ENCODE measurements at regions not wholly inside any gene's neighbourhood (a gene's known extent, or its start where the extent isn't known, plus 50 kb on each side); places are given as distances from the start of the nearest gene placed in this dataset.
"Not testable (repeated sequence)": the region's sequence is repeated elsewhere in the genome, so short reads cannot be mapped to it uniquely, and the experiment has no call there.

GRCh38 chr6:934686-935085, 241.7 kb upstream of the EXOC2 start:
- Histone ChIP-seq H3K4me3 (replicated peaks in 1 of 2; ENCODE audit: low read depth in 1 of 2, low read length in 2 of 2) (no peak overlapping the region), H3K4me1 (ENCODE audit: control insufficient read depth in 1 of 2, insufficient read depth in 2 of 2, low read length in 2 of 2) (no peaks in the 10 kb centered on the region), H3K9me3 (ENCODE audit: control insufficient read depth in 1 of 2, insufficient read depth in 1 of 2, low read depth in 1 of 2, low read length in 2 of 2) (no peaks in the 10 kb centered on the region), H3K9me2 (ENCODE audit: insufficient read depth) (no peaks in the 10 kb centered on the region), H3K27me3 (ENCODE audit: insufficient read depth, low read length) (no peaks in the 10 kb centered on the region; the same call in 1 of the 2 replicates), H3K36me3 (ENCODE audit: control insufficient read depth in 1 of 2, insufficient read depth in 2 of 2, low read length in 2 of 2) (no peaks in the 10 kb centered on the region), H2AFZ (ENCODE audit: low read depth, low read length, poor library complexity, severe bottlenecking) (no peak overlapping the region), H4K20me1 (ENCODE audit: insufficient read depth) (no peaks in the 10 kb centered on the region), H3K9ac (ENCODE audit: low read length) (no peak overlapping the region), H3K79me2 (ENCODE audit: insufficient read depth, low read length) (no peaks in the 10 kb centered on the region), H3K4me2 (ENCODE audit: low read length) (no peak overlapping the region), H3K27ac (ENCODE audit: low read depth, low read length) (no peak overlapping the region)
- TF ChIP-seq SIN3A (IDR thresholded peaks at IDR 0.05; ENCODE audit: low read depth) (no peak), ZBTB33 (IDR thresholded peaks at IDR 0.05; ENCODE audit: extremely low read depth, insufficient replicate concordance, low read length) (no peak), ZNF274 (IDR thresholded peaks at IDR 0.05; ENCODE audit: low read depth, low read length) (no peak), TCF7L2 (IDR thresholded peaks at IDR 0.05; ENCODE audit: borderline replicate concordance, extremely low read depth, insufficient read depth, insufficient read length) (no peak), POLR2A (IDR thresholded peaks at IDR 0.05; ENCODE audit: borderline replicate concordance, extremely low read depth, insufficient read depth, insufficient read length) (no peak), ELF1 (IDR thresholded peaks at IDR 0.05; ENCODE audit: borderline replicate concordance, low read depth) (no peak), YY1 (IDR thresholded peaks at IDR 0.05; ENCODE audit: extremely low read depth, insufficient replicate concordance, low read depth, low read length) (no peak), ZFX (IDR thresholded peaks at IDR 0.05) (no peak), SRF (IDR thresholded peaks at IDR 0.05; ENCODE audit: low read depth) (no peak), CBX3 (IDR thresholded peaks at IDR 0.05; ENCODE audit: low read depth) (no peak), REST (IDR thresholded peaks at IDR 0.05; ENCODE audit: low read depth) (no peak), RAD21 (IDR thresholded peaks at IDR 0.05; ENCODE audit: low read depth) (no peak), CEBPB (IDR thresholded peaks at IDR 0.05; ENCODE audit: low read depth) (no peak)
- ChIA-PET CTCF (no interaction called here), POLR2A (no interaction called here), RAD21 (ENCODE audit: low non-redundant PET in 1 of 2, low total read pairs in 2 of 2, uncharacterized antibody in 2 of 2, unreplicated experiment in 2 of 2) (no interaction called here)
- no peak for ATAC-seq
- DNase-seq (ENCODE audit: low read depth, low spot score): no peak
- intact Hi-C loops (cut with micrococcal nuclease): no loop called here
- no TSS peak for BruUV-seq (replicated peaks)

GRCh38 chr6:931919-932318, 239.0 kb upstream of the EXOC2 start:
- CTCF ChIA-PET; H3K27me3 ChIP-seq (ENCODE audit: insufficient read depth, low read length); H3K27ac ChIP-seq (ENCODE audit: low read depth, low read length); POLR2A ChIA-PET; H3K4me1 ChIP-seq (ENCODE audit: control insufficient read depth in 1 of 2, insufficient read depth in 2 of 2, low read length in 2 of 2); H2AFZ ChIP-seq (ENCODE audit: low read depth, low read length, poor library complexity, severe bottlenecking); H3K4me2 ChIP-seq (ENCODE audit: low read length); H4K20me1 ChIP-seq (ENCODE audit: insufficient read depth); H3K9me3 ChIP-seq (ENCODE audit: control insufficient read depth in 1 of 2, insufficient read depth in 1 of 2, low read depth in 1 of 2, low read length in 2 of 2); BruUV-seq (replicated peaks); DNase-seq (ENCODE audit: low read depth, low spot score); H3K79me2 ChIP-seq (ENCODE audit: insufficient read depth, low read length); intact Hi-C loops (cut with micrococcal nuclease); H3K9me2 ChIP-seq (ENCODE audit: insufficient read depth); ATAC-seq; H3K4me3 ChIP-seq (replicated peaks in 1 of 2; ENCODE audit: low read depth in 1 of 2, low read length in 2 of 2); RAD21 ChIA-PET (ENCODE audit: low non-redundant PET in 1 of 2, low total read pairs in 2 of 2, uncharacterized antibody in 2 of 2, unreplicated experiment in 2 of 2); H3K9ac ChIP-seq (ENCODE audit: low read length); H3K36me3 ChIP-seq (ENCODE audit: control insufficient read depth in 1 of 2, insufficient read depth in 2 of 2, low read length in 2 of 2): not testable (repeated sequence)
